Activated T-cell treated with anti-CD3 and anti-CD28 coated beads, Interleukin-2, amount 50 U/mL, for 4 hours (primary cell): ENCODE measurements at regions not wholly inside any gene's neighbourhood (a gene's known extent, or its start where the extent isn't known, plus 50 kb on each side); places are given as distances from the start of the nearest gene placed in this dataset.

Experiments
- ATAC-seq, 2 donors: fragments of 200-7000 bp; cut with Tn5 transposase; one replicate each; pipeline ENCODE4 v1.10.0; 2021
- DNase-seq: peaks from one replicate; pipeline ENCODE4 v3.0.0-alpha.2; 2020
- H3K27me3 Mint-ChIP-seq: one replicate; pipeline ENCODE4 v1.8.0; 2021; ENCODE audit warnings: low read depth, mixed read lengths
- H3K36me3 Mint-ChIP-seq: one replicate; pipeline ENCODE4 v1.8.0; 2022; ENCODE audit warnings: mixed read lengths; ENCODE audit not compliant: insufficient read depth
- H3K4me1 Mint-ChIP-seq: one replicate; pipeline ENCODE4 v1.8.0; 2021; ENCODE audit warnings: low read depth, mixed read lengths
- H3K4me3 Mint-ChIP-seq: one replicate; pipeline ENCODE4 v1.8.0; 2021; ENCODE audit warnings: mild to moderate bottlenecking, moderate library complexity, mixed read lengths
- H3K9me3 Mint-ChIP-seq: one replicate; pipeline ENCODE4 v1.8.0; 2021; ENCODE audit warnings: mixed read lengths

DNA sequence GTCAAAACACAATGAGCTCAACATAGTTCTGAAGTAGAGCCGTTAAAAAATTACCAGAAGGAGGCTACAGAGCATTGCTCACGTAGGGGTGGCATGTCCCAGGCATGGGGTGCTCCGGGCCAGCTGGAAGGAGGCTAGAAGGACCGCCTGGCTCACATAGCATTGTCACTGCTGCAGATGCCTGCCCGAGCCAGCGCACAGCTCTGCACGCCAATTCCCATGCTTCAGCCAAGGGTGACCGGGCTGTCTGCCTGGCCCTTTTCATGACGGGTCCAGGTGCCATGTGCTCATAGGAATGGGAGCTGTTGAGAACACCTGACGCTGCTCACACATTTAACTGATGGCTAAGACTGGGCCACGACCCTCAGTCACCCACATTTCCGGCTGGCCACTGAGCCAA is 228.9 kb upstream of the FOXF1 start:
- Mint-ChIP-seq H3K27me3 (peaks cover 44% of the 10 kb centered on the region), H3K36me3 (no peaks in the 10 kb centered on the region), H3K4me3 (no peak overlapping the region), H3K9me3 (no peaks in the 10 kb centered on the region), H3K4me1 (no peaks in the 10 kb centered on the region)
- ATAC-seq (no peak), DNase-seq (no peak)

DNA sequence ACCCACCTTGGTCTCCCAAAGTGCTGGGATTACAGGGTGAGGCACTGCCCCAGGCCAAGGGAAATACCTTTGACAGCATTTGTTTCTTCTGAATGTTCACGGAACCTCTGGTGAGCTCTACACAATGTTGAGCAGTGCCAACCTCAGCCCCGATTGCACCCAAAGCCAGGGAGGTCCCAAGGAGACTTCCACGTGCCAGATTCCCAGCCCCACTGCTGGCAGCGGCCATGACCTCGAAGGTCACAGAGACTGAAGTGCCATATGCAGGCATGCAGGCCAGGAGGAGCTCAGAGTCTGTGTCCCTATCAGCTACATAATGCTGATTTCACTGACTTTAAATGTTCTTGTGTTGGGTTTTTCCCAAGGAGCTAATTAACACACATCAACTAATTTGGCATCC is 226.4 kb upstream of the FOXF1 start:
- ATAC-seq (no peak), DNase-seq (no peak)
- no peaks in the 10 kb centered on the region for H3K4me1 Mint-ChIP-seq
- H3K4me3 Mint-ChIP-seq, result no peak overlapping the region
- H3K36me3 Mint-ChIP-seq, result no peaks in the 10 kb centered on the region
- peaks cover 57% of the 10 kb centered on the region for H3K27me3 Mint-ChIP-seq
- H3K9me3 Mint-ChIP-seq, result no peaks in the 10 kb centered on the region

DNA sequence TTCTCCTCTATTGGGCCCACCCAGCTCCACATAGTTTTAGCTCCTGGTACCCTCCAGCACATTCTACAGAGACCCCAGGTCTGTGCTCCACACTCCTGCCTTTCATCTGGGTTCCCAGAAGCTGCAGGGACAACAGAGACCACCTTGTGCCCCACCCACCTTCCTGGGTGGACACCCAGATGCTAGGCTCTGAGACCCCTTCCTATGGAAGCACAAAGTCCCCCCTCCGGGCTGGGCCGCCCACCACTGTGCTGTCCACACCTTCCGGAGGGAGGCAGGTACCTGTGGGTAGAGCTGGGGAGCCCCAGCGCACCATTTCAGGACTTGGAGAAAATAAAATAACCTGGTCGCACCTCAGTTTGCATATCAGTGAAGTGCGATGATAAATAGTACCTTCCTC is 224.9 kb upstream of the FOXF1 start:
- ATAC-seq (no peak), DNase-seq (no peak)
- Mint-ChIP-seq H3K4me1 (no peaks in the 10 kb centered on the region), H3K27me3 (peaks cover 69% of the 10 kb centered on the region), H3K4me3 (no peak overlapping the region), H3K9me3 (no peaks in the 10 kb centered on the region), H3K36me3 (no peaks in the 10 kb centered on the region)

DNA sequence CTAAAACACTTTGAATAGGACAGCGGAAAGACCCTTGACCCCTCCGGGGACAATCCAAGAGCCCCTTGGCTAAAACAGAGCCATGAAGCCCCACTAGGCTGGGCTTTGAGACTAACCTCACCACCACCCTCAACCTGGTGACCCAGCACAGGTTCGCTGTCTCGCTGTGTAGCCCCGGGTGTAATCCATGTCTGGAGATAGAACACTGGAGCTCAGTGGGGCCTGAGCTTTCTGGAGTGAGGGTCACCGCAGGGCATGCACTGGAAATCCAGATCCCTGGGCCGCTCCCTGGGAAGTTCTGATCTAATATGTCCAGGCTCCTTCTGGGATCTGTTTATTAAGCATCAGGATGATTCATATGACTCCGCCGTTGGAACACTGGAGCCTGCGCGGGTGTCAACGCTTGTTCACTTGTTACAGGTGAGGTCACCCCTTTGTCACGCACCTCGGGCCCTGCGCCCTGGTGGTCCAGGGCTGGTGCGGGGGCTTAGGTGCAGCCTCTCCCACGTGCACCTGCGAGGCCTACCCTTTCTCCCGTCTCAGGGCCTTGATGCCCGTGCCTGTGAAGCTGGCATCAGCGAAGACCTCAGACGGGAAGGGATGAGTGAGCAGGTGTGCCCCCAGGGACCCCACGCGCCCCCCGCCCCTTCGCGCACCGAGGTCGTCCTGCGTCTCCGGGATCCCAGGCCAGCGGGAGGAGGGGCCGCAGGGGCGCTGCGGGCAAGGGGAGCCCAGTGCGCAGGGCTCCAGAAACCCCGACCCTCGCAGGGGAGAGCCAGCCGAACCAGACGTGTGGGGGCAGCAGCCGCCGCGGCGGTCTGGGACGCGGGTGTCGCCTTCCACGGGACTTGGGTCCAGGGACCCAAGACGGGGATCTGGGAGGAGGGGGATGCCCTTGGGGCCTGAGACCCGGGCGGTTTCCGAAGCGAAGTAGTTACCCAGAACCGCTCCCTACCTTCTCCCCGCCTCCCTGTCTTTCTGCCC is 224.1 kb upstream of the FOXF1 start:
- Mint-ChIP-seq H3K4me1 (no peaks in the 10 kb centered on the region), H3K9me3 (no peaks in the 10 kb centered on the region), H3K36me3 (no peaks in the 10 kb centered on the region), H3K4me3 (no peak overlapping the region), H3K27me3 (peaks cover 74% of the 10 kb centered on the region)
- no peak for ATAC-seq
- no peak for DNase-seq

DNA sequence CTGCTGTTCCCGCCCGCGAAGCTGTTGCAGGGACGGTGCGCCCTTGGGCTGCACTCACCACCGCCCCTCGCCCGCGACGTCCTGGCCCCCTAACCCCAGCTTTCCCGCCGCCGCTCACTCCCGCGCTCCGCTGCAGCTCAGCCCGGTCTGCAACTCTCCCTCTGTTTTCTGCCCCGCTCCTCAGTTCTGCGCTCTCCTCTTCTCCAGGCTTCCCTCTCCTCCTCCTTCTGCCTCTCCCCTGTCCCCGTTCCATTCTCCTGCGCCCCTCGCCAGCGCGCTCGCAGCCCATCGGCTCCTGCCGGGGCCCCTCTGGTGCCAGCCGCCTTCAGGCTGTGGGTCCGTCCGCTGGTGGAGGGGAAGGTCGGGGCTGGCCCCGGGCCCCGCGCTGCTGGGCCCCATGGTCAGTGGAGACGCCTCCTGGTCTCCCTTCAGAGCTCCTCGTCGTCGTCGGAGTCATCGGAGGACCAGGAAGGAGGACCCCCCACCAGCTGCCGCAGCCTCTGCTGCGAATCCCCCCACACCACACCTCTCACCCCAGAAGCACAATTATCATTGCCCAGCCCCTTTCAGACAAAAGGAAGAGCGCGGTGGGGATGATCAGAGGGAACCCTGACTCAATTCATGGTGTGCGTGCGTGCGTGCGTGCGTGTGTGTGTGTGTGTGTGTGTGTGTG is 223.2 kb upstream of the FOXF1 start:
- Mint-ChIP-seq H3K9me3 (no peaks in the 10 kb centered on the region), H3K27me3 (peaks cover 83% of the 10 kb centered on the region), H3K4me3 (no peak overlapping the region), H3K36me3 (no peaks in the 10 kb centered on the region), H3K4me1 (no peaks in the 10 kb centered on the region)
- DNase-seq (no peak), ATAC-seq (no peak)

DNA sequence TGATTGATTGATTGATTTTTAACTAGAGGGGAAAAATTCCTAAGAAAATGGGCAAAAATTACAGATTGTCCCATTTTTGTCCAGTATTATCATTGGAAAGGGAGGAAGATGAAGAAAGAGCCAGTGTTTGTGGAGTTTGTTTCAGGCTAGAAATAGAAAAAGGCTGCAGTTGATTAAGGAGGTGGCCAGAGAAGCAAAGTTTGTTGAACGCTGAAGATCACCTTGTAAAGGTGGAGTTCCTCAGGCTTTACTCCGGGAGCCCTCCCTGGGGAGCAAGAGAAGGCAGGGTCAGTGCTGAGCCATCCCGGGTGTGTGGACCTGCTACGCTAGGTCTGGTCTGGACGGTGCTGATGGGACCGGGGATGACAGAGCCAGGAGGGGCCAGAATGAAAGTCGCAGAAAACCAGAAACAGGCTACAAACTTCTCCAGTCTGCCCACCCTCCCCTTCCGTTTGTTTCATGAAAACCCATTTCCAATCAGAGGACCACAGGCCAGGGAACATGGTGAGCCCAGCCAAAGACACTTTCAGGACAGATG is 222.6 kb upstream of the FOXF1 start:
- no peak for ATAC-seq
- peaks cover 89% of the 10 kb centered on the region for H3K27me3 Mint-ChIP-seq

DNA sequence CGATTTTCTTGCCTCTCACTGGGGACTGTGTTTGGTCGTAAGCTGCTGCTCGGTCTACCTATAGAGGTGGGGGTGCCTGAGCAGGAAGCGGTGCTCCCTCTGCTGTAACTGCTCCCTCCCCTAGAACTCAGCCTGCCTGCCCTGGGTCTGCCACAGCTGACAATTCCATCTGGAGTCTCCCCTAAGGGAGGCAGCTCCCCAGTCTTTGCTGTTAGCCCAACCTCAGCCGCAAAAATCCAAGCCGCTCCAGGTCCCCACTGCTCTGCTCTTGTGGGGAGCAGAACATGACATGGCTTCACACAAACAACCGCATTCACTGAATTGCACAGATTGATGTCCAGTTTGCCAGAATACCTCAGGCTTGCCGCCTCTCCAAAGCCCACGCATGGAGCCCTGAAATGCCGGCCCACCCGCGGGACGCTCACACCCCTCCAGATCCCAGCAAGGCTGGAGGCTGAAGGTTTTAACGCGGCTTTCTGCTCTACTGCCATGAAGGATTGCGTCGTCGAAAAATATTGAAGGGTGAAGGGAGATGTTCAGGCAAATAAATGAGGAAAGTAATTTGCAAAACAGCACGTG is 221.5 kb upstream of the FOXF1 start:
- peaks cover 84% of the 10 kb centered on the region for H3K27me3 Mint-ChIP-seq
- no peaks in the 10 kb centered on the region for H3K9me3 Mint-ChIP-seq
- H3K36me3 Mint-ChIP-seq, result no peaks in the 10 kb centered on the region
- H3K4me1 Mint-ChIP-seq, result no peaks in the 10 kb centered on the region
- no peak for DNase-seq
- no peak overlapping the region for H3K4me3 Mint-ChIP-seq
- ATAC-seq, result no peak

More for the DNA sequence above, 222.6 kb upstream of the FOXF1 start:
- Mint-ChIP-seq H3K36me3 (no peaks in the 10 kb centered on the region), H3K4me1 (no peaks in the 10 kb centered on the region), H3K4me3 (no peak overlapping the region), H3K9me3 (no peaks in the 10 kb centered on the region)
- no peak for DNase-seq

DNA sequence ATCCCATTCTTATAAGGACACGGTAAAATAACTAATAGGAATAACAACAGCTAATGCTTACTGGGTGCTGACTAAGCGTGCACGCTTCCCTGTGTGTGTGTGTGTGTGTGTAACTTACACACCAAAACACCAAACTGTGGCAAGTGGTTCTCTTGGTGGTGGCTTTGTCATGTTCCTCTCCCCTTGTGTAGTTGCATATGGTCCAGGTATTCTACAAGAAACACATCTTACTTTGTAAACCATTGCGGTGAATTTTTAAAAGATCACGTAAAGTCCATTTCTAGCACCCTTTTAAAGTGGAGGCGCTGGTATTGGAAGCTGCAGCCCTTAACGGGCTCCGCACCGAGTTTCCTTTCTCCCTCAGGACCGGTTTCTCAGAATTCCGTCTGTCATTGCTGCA is 221.0 kb upstream of the FOXF1 start:
- H3K4me3 Mint-ChIP-seq, result no peak overlapping the region
- no peaks in the 10 kb centered on the region for H3K4me1 Mint-ChIP-seq
- DNase-seq, result no peak
- no peaks in the 10 kb centered on the region for H3K36me3 Mint-ChIP-seq
- peaks cover 84% of the 10 kb centered on the region for H3K27me3 Mint-ChIP-seq
- ATAC-seq, result no peak
- no peaks in the 10 kb centered on the region for H3K9me3 Mint-ChIP-seq

DNA sequence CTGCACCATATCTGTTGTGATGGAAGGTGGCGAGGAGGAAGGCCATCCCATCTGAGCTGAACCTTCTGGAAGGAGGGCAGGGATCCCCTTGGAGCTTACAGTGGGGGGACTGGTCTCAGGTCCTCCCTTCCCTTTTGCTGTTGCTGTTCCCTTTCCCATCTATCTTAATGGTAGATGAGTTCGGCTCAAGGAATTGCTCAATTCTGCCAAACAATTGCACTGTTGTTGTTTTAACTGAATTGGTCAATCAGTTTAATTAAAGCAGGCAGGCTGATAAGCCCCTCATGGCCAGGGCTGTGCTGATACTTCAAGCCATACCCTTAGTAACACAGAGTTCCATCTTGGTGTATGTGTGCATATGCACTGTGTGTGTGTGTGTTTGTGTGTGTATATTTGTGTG is 220.4 kb upstream of the FOXF1 start:
- H3K4me3 Mint-ChIP-seq, result no peak overlapping the region
- no peaks in the 10 kb centered on the region for H3K36me3 Mint-ChIP-seq
- H3K27me3 Mint-ChIP-seq, result peaks cover 78% of the 10 kb centered on the region
- no peak for ATAC-seq
- DNase-seq, result no peak
- no peaks in the 10 kb centered on the region for H3K4me1 Mint-ChIP-seq
- H3K9me3 Mint-ChIP-seq, result no peaks in the 10 kb centered on the region

DNA sequence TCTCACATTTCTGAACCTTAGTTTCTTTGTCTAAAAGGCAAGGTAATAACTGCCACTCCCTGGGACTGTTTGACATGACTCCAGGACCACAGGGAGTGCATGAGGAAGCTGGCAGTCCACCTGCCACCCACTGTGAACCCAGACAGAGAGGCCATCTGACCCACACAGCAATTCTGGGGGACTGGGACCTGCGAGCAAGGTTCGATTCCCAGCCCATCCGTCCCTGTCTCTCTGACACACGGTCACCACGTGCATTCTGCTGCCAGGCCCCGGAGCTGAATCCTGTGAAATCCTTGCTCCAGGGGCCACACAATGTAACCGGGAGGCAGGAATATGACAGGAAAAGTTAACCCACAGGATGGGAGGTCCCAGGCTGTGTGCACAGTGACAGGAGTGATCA is 218.8 kb upstream of the FOXF1 start:
- ATAC-seq, result no peak
- no peaks in the 10 kb centered on the region for H3K4me1 Mint-ChIP-seq
- DNase-seq, result no peak
- no peaks in the 10 kb centered on the region for H3K36me3 Mint-ChIP-seq
- no peaks in the 10 kb centered on the region for H3K9me3 Mint-ChIP-seq
- no peak overlapping the region for H3K4me3 Mint-ChIP-seq
- H3K27me3 Mint-ChIP-seq, result peaks cover 74% of the 10 kb centered on the region

DNA sequence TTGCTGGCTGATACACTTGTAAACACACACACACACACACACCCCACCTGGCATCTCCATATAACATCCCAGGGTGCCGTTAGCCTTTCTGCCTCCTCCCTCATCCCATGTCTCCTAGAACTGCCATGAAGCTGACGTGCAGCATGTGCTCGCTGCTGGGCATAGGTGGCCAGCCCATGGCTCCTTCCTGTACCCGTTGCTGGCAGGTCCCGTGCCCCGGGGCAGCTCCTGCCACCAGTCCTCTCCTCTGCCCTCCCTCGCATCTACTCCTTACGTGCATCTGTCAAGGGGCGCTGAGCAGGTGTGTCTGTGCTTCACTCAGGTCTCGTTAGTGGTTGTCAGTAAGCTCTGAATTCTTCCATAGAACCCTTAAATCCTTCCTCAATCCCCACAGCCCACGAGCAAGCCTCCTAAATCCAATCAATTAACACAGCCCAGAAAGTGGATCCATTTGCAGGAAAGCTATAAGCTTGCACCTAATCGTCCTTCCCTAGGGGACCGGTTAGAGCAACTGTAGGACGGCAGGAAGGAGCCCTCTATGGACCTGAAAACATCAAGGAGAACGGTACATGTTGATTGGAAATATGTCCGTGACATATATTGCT is 218.1 kb upstream of the FOXF1 start:
- H3K27me3 Mint-ChIP-seq, result peaks cover 77% of the 10 kb centered on the region
- H3K4me3 Mint-ChIP-seq, result no peak overlapping the region
- no peaks in the 10 kb centered on the region for H3K4me1 Mint-ChIP-seq
- no peaks in the 10 kb centered on the region for H3K36me3 Mint-ChIP-seq
- no peak for ATAC-seq
- no peak for DNase-seq
- no peaks in the 10 kb centered on the region for H3K9me3 Mint-ChIP-seq

DNA sequence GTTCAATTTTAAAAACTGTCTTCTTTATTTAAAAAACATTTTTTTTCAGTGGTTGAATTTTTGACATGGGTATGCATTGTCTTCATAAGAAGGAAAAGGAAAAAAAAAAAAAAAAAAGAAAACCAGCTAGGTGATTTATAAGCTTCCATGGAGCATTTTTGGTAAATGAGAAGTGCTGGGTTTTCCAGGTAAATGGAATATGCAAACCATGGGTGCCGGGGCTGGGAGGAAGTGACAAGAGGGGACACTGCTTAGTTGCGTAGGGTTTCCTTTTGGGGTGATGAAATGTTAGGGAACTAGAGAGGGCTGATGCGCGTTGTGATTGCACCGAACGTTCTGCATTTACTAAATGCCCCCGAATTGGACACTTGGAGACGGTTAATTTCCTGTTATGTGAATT is 217.4 kb upstream of the FOXF1 start:
- ATAC-seq (no peak), DNase-seq (no peak)
- no peak overlapping the region for H3K4me3 Mint-ChIP-seq
- no peaks in the 10 kb centered on the region for H3K9me3 Mint-ChIP-seq
- H3K27me3 Mint-ChIP-seq, result peaks cover 77% of the 10 kb centered on the region
- H3K36me3 Mint-ChIP-seq, result no peaks in the 10 kb centered on the region
- no peaks in the 10 kb centered on the region for H3K4me1 Mint-ChIP-seq

DNA sequence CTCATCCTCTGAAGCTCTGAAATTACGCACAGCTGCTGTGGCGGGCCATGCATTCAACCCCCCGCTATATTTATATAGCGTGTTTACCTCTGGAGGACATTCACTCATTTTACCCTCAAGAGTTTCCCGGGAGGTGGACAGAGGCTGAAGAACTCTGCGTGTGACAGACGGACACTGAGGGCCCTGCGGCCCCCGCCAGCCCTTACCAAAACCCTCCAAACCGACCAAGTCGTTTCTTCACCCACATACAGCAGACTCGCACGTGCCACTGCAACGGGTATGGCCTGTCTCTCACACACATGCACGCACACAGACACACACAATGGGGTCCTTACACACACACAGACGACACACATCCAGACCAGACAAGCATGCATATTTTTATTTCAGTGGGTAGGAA is 216.4 kb upstream of the FOXF1 start:
- ATAC-seq (no peak), DNase-seq (no peak)
- Mint-ChIP-seq H3K9me3 (no peaks in the 10 kb centered on the region), H3K4me3 (no peak overlapping the region), H3K36me3 (no peaks in the 10 kb centered on the region), H3K4me1 (no peaks in the 10 kb centered on the region), H3K27me3 (peaks cover 77% of the 10 kb centered on the region)

DNA sequence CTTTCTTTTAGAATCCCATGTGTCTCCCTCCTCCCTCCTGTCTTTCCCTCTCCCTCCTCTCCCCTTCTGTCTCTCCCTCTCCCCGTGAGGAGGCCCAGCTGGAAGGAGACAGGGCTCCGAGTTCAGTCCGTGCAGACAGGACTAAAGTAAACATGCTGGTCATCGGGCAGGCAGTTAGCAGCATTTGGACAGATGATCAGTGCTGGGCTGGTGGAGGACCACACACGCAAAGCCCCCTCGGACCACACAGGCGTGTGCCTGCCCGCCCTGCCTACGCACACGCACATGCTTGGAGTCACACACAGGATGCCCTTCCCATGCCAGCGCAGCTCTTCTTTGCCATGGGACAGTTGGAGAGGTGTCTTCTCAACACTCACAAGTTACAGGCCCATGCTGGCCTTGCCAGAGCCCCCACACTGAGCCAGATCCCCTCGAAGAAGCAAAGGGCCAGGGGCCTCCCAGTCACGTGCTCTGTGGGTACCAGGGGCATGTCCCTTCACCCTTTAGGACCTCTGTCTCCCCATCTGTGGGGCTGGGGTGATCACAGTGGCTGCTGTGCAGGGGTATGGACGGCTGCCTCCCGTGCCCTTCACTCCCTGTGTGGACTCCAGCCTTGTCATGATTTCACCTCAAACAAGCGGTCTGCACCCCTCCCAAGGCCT is 215.7 kb upstream of the FOXF1 start:
- no peaks in the 10 kb centered on the region for H3K36me3 Mint-ChIP-seq
- H3K4me3 Mint-ChIP-seq, result no peak overlapping the region
- DNase-seq, result no peak
- peaks cover 74% of the 10 kb centered on the region for H3K27me3 Mint-ChIP-seq
- no peaks in the 10 kb centered on the region for H3K4me1 Mint-ChIP-seq
- no peaks in the 10 kb centered on the region for H3K9me3 Mint-ChIP-seq
- ATAC-seq, result no peak
